Glutamatergic neuron (in vitro differentiated cells): ENCODE measurements at regions not wholly inside any gene's neighbourhood (a gene's known extent, or its start where the extent isn't known, plus 50 kb on each side); places are given as distances from the start of the nearest gene placed in this dataset.

ENCODE experiments used
- DNase-seq: peaks from one replicate; pipeline ENCODE4 v3.0.0; 2022
- H3K27ac Mint-ChIP-seq: one replicate; pipeline ENCODE4 v1.8.0; 2020; ENCODE audit warnings: mild to moderate bottlenecking, mixed read lengths, inconsistent platforms; ENCODE audit not compliant: unreplicated experiment
- H3K27me3 Mint-ChIP-seq: one replicate; pipeline ENCODE4 v1.8.0; 2020; ENCODE audit warnings: mild to moderate bottlenecking, moderate library complexity, mixed read lengths, inconsistent platforms; ENCODE audit not compliant: unreplicated experiment
- H3K36me3 Mint-ChIP-seq: one replicate; pipeline ENCODE4 v1.8.0; 2020; ENCODE audit warnings: mild to moderate bottlenecking, mixed read lengths, inconsistent platforms; ENCODE audit not compliant: unreplicated experiment
- H3K4me1 Mint-ChIP-seq: one replicate; pipeline ENCODE4 v1.8.0; 2020; ENCODE audit warnings: mild to moderate bottlenecking, low read depth, mixed read lengths, inconsistent platforms; ENCODE audit not compliant: unreplicated experiment
- H3K4me3 Mint-ChIP-seq: one replicate; pipeline ENCODE4 v1.8.0; 2020; ENCODE audit warnings: mild to moderate bottlenecking, mixed read lengths, inconsistent platforms; ENCODE audit not compliant: unreplicated experiment
- H3K9me3 Mint-ChIP-seq: one replicate; pipeline ENCODE4 v1.8.0; 2020; ENCODE audit warnings: mild to moderate bottlenecking, moderate library complexity, mixed read lengths, inconsistent platforms; ENCODE audit not compliant: unreplicated experiment
- TF ChIP-seq, protein P1 (sequence below): fragments of 200-600 bp; sonication (generic); IDR thresholded peaks from one replicate; pipeline ENCODE4 v1.5.0; 2021; ENCODE audit not compliant: partially characterized antibody, unreplicated experiment

DNA sequence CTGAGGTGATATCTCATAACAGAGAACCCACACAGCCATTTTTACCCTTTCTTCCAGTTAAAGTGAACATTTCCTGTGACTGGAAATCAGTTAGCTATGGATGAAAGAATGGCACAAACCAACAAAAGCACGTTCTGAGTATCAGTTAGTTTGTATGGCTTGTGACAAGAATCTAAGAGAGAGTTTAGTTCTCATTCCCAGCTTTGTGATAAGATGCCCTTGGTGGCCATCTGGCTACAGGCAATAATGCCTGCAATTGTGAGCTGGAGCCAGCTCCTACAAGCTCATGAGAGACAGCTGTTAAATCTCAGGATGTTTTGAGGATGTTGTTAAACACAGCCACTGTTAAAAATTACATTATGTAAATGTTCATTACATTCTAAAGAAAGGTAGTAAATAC is 122.0 kb upstream of the FRMD6 start:
- no peaks in the 10 kb centered on the region for H3K36me3 Mint-ChIP-seq
- TF ChIP-seq, protein P1, sequence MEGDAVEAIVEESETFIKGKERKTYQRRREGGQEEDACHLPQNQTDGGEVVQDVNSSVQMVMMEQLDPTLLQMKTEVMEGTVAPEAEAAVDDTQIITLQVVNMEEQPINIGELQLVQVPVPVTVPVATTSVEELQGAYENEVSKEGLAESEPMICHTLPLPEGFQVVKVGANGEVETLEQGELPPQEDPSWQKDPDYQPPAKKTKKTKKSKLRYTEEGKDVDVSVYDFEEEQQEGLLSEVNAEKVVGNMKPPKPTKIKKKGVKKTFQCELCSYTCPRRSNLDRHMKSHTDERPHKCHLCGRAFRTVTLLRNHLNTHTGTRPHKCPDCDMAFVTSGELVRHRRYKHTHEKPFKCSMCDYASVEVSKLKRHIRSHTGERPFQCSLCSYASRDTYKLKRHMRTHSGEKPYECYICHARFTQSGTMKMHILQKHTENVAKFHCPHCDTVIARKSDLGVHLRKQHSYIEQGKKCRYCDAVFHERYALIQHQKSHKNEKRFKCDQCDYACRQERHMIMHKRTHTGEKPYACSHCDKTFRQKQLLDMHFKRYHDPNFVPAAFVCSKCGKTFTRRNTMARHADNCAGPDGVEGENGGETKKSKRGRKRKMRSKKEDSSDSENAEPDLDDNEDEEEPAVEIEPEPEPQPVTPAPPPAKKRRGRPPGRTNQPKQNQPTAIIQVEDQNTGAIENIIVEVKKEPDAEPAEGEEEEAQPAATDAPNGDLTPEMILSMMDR, result no peak
- no peak overlapping the region for H3K27ac Mint-ChIP-seq
- no peaks in the 10 kb centered on the region for H3K9me3 Mint-ChIP-seq
- H3K27me3 Mint-ChIP-seq, result no peaks in the 10 kb centered on the region
- peaks cover 7% of the 10 kb centered on the region for H3K4me1 Mint-ChIP-seq
- DNase-seq, result no peak
- no peak overlapping the region for H3K4me3 Mint-ChIP-seq

GRCh38 chr14:51533160-51533559 is 118.5 kb upstream of the FRMD6 start:
- no peak for DNase-seq
- Mint-ChIP-seq H3K27ac (no peak overlapping the region), H3K4me1 (peaks cover 4% of the 10 kb centered on the region), H3K36me3 (no peaks in the 10 kb centered on the region), H3K27me3 (no peaks in the 10 kb centered on the region), H3K9me3 (no peaks in the 10 kb centered on the region), H3K4me3 (no peak overlapping the region)
- TF ChIP-seq, protein P1, result no peak

GRCh38 chr14:51533872-51534553 is 117.7 kb upstream of the FRMD6 start:
- H3K4me1 Mint-ChIP-seq, result no peaks in the 10 kb centered on the region
- no peak overlapping the region for H3K27ac Mint-ChIP-seq
- no peak for DNase-seq
- no peaks in the 10 kb centered on the region for H3K27me3 Mint-ChIP-seq
- peaks cover under 1% of the 10 kb centered on the region for H3K9me3 Mint-ChIP-seq
- no peak overlapping the region for H3K4me3 Mint-ChIP-seq
- H3K36me3 Mint-ChIP-seq, result no peaks in the 10 kb centered on the region
- TF ChIP-seq, protein P1, result no peak

DNA sequence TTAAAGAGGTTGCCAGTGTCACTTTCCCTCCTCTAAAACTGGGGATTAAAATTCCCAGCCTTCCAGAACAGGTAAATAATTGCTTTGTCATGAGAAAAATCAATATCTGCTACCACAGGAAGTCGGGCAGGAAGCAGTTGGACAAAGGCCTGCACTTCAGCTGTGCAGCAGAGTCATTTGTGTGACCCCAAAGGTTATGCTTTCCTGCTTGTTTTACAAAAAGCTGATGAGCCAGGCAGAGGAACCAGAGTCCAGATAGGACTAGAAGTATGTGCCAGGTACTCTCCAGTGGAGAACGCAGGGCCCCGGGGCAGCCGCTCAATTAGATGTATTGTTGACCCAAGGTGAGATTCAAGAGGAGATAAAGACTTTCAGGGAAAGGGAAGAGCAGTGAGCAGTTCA is 117.1 kb upstream of the FRMD6 start:
- no peaks in the 10 kb centered on the region for H3K27me3 Mint-ChIP-seq
- DNase-seq, result no peak
- no peak overlapping the region for H3K27ac Mint-ChIP-seq
- no peak overlapping the region for H3K4me3 Mint-ChIP-seq
- TF ChIP-seq, protein P1, result no peak
- no peaks in the 10 kb centered on the region for H3K4me1 Mint-ChIP-seq
- H3K36me3 Mint-ChIP-seq, result no peaks in the 10 kb centered on the region
- peaks cover 2% of the 10 kb centered on the region for H3K9me3 Mint-ChIP-seq

GRCh38 chr14:51535443-51536044 is 116.2 kb upstream of the FRMD6 start:
- TF ChIP-seq, protein P1, result no peak
- DNase-seq, result no peak
- H3K9me3 Mint-ChIP-seq, result peaks cover 2% of the 10 kb centered on the region

More at GRCh38 chr14:51535443-51536044, 116.2 kb upstream of the FRMD6 start:
- H3K27ac Mint-ChIP-seq, result no peak overlapping the region
- no peaks in the 10 kb centered on the region for H3K36me3 Mint-ChIP-seq
- no peaks in the 10 kb centered on the region for H3K4me1 Mint-ChIP-seq
- no peaks in the 10 kb centered on the region for H3K27me3 Mint-ChIP-seq
- H3K4me3 Mint-ChIP-seq, result no peak overlapping the region
